GM18511 (cell line): ENCODE measurements at regions not wholly inside any gene's neighbourhood (a gene's known extent, or its start where the extent isn't known, plus 50 kb on each side); places are given as distances from the start of the nearest gene placed in this dataset.

Source experiments
- ATAC-seq: cut with Tn5 transposase; IDR thresholded peaks from one replicate; pipeline ENCODE4 v1.9.1; 2021; ENCODE audit warnings: mild to moderate bottlenecking, moderate library complexity; ENCODE audit not compliant: unreplicated experiment

- no peak for ATAC-seq
Observed at GRCh38 chr3:4021162-4021561, 221.9 kb downstream of the LRRN1 start.

GRCh38 chr3:4029135-4029534, 229.9 kb downstream of the LRRN1 start:
- no peak for ATAC-seq

GRCh38 chr3:4030624-4031023, 231.4 kb downstream of the LRRN1 start:
- ATAC-seq, result no peak

GRCh38 chr3:4033296-4033695, 234.1 kb downstream of the LRRN1 start:
- no peak for ATAC-seq

- no peak for ATAC-seq
Observed at GRCh38 chr3:4036046-4036445, 236.8 kb downstream of the LRRN1 start.

- ATAC-seq, result no peak
Observed at GRCh38 chr3:4038351-4038750, 239.1 kb downstream of the LRRN1 start.

- ATAC-seq, result no peak
Observed at GRCh38 chr3:4042070-4042469, 242.8 kb downstream of the LRRN1 start.

GRCh38 chr3:4042869-4043268, 243.6 kb downstream of the LRRN1 start:
- no peak for ATAC-seq

- no peak for ATAC-seq
Observed at GRCh38 chr3:4043867-4044575, 244.8 kb downstream of the LRRN1 start.

GRCh38 chr3:4044619-4045018, 245.4 kb downstream of the LRRN1 start:
- no peak for ATAC-seq

GRCh38 chr3:4045756-4046155, 246.5 kb downstream of the LRRN1 start:
- no peak for ATAC-seq

- no peak for ATAC-seq
Observed at GRCh38 chr3:4047366-4047765, 248.1 kb downstream of the LRRN1 start.

GRCh38 chr3:4052706-4053105, 250.5 kb upstream of the SETMAR start:
- ATAC-seq, result no peak

- no peak for ATAC-seq
Observed at GRCh38 chr3:4053975-4054374, 249.2 kb upstream of the SETMAR start.

GRCh38 chr3:4060064-4060463, 243.1 kb upstream of the SETMAR start:
- ATAC-seq, result no peak

GRCh38 chr3:4060603-4061002, 242.6 kb upstream of the SETMAR start:
- ATAC-seq, result no peak

- ATAC-seq, result no peak
Observed at GRCh38 chr3:4061195-4061594, 242.0 kb upstream of the SETMAR start.

GRCh38 chr3:4061783-4062360, 241.3 kb upstream of the SETMAR start:
- no peak for ATAC-seq

GRCh38 chr3:4062621-4063020, 240.5 kb upstream of the SETMAR start:
- no peak for ATAC-seq

GRCh38 chr3:4063916-4064574, 239.1 kb upstream of the SETMAR start:
- ATAC-seq, result no peak

- ATAC-seq, result peak; percentile 71
Observed at GRCh38 chr3:4065085-4065484, 238.1 kb upstream of the SETMAR start.

- no peak for ATAC-seq
Observed at GRCh38 chr3:4065554-4065953, 237.6 kb upstream of the SETMAR start.
